ENCODE measurements at regions not wholly inside any gene's neighbourhood (a gene's known extent, or its start where the extent isn't known, plus 50 kb on each side); places are given as distances from the start of the nearest gene placed in this dataset.

GRCh38 chr4:62717154-62717553 lies 1517.0 kb downstream of the ADGRL3 start:
- no peaks in the 10 kb centered on the region for H3K4me1 Mint-ChIP-seq (ENCODE audit: low read depth)
- no peak overlapping the region for H3K27ac Mint-ChIP-seq
- ATAC-seq (no peak), DNase-seq (no peak)
- H3K36me3 Mint-ChIP-seq (ENCODE audit: low read depth): no peaks in the 10 kb centered on the region
- peaks cover 5% of the 10 kb centered on the region for H3K9me3 Mint-ChIP-seq (ENCODE audit: insufficient read depth)
- CTCF ChIA-PET: no interaction called here
- POLR2A ChIA-PET: no interaction called here
- H3K4me3 Mint-ChIP-seq: no peak overlapping the region
- H3K27me3 Mint-ChIP-seq (ENCODE audit: low read depth): no peaks in the 10 kb centered on the region

- Mint-ChIP-seq H3K9me3 (ENCODE audit: insufficient read depth) (no peaks in the 10 kb centered on the region), H3K36me3 (ENCODE audit: low read depth) (no peaks in the 10 kb centered on the region), H3K27ac (no peak overlapping the region), H3K4me1 (ENCODE audit: low read depth) (no peaks in the 10 kb centered on the region), H3K4me3 (no peak overlapping the region), H3K27me3 (ENCODE audit: low read depth) (no peaks in the 10 kb centered on the region)
- POLR2A ChIA-PET: no interaction called here
- ATAC-seq: no peak
- no peak for DNase-seq
- CTCF ChIA-PET: no interaction called here
Observed at GRCh38 chr4:62711575-62711974, 1511.4 kb downstream of the ADGRL3 start.

DNA sequence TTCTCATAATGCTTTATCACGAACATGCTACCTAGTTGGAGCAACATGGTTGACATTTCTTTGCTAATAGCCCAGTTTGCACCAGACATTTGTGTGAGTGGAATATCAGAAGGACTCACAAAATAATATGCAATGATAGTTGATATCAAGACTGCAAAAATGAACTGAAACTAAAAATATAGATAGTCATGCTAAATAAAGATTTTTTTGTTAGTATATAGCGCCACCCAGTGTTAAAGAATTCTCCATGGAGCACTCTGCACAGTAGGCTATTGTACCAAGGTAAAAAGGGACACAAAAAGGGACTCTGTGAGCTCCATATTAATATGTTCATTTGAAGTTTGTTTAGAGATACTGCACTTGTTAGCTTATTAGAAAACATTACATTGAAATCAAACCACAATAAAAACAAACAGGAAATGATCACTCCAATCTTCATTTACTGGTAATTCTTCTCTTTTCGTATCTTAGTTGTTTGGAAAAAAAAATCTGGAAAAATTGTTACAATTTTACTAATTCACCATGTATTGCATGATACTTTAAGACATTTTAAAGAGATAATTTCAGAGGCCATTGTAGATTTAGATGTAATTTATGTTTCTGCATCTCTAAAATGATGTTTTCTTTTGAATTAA lies 1509.6 kb downstream of the ADGRL3 start:
- H3K4me1 Mint-ChIP-seq (ENCODE audit: low read depth): no peaks in the 10 kb centered on the region
- ChIA-PET POLR2A (no interaction called here), CTCF (no interaction called here)
- no peak for DNase-seq
- ATAC-seq: no peak
- H3K27me3 Mint-ChIP-seq (ENCODE audit: low read depth): no peaks in the 10 kb centered on the region
- no peaks in the 10 kb centered on the region for H3K9me3 Mint-ChIP-seq (ENCODE audit: insufficient read depth)
- H3K27ac Mint-ChIP-seq: no peak overlapping the region
- no peaks in the 10 kb centered on the region for H3K36me3 Mint-ChIP-seq (ENCODE audit: low read depth)
- H3K4me3 Mint-ChIP-seq: no peak overlapping the region

GRCh38 chr4:62706423-62706822 lies 1506.3 kb downstream of the ADGRL3 start:
- no peak overlapping the region for H3K27ac Mint-ChIP-seq
- POLR2A ChIA-PET: no interaction called here
- H3K9me3 Mint-ChIP-seq (ENCODE audit: insufficient read depth): peaks cover 5% of the 10 kb centered on the region
- H3K27me3 Mint-ChIP-seq (ENCODE audit: low read depth): no peaks in the 10 kb centered on the region
- no peaks in the 10 kb centered on the region for H3K4me1 Mint-ChIP-seq (ENCODE audit: low read depth)
- ATAC-seq (no peak), DNase-seq (no peak)
- no peak overlapping the region for H3K4me3 Mint-ChIP-seq
- no peaks in the 10 kb centered on the region for H3K36me3 Mint-ChIP-seq (ENCODE audit: low read depth)
- CTCF ChIA-PET: no interaction called here

DNA sequence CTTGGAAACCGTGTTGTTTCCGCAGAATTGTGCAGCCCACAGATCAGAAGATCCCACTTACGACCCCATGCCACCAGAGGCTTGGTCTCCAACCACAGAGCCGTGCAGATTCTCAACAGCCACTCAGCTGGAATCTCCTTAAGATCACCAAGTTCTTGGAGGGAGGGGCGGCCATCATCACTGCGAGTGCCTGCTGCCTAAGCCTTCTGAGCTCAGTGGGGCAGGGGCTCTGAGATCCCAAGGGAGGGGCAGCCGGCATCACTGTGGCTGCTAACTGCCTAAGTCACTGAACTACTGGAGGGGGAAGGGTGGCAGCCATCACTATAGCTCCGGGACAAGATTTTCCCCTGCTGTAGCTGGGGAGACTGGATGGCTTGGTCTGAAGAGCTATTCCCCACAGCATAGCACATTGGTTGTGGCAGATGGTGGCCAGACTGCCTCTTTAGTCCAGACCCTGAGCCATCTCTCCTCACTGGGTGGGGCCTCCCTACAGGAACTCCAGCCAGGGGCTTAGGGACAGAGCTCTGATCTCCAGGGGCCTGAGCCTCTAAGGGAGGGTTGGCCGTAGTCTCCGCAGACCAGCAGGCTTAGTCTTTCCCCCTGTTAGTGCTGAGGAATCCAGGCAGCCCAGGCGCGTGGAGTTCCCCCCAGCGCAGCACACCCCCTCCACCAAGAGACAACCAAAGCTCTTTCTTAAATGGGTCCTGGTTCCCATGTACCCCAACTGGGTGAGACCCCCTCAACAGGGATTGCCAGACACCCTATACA lies 1483.9 kb downstream of the ADGRL3 start:
- no peaks in the 10 kb centered on the region for H3K36me3 Mint-ChIP-seq (ENCODE audit: low read depth)
- no peaks in the 10 kb centered on the region for H3K27me3 Mint-ChIP-seq (ENCODE audit: low read depth)
- DNase-seq (no peak), ATAC-seq (no peak)
- ChIA-PET CTCF (no interaction called here), POLR2A (no interaction called here)
- peaks cover 2% of the 10 kb centered on the region for H3K9me3 Mint-ChIP-seq (ENCODE audit: insufficient read depth)
- H3K4me1 Mint-ChIP-seq (ENCODE audit: low read depth): no peaks in the 10 kb centered on the region
- no peak overlapping the region for H3K4me3 Mint-ChIP-seq
- H3K27ac Mint-ChIP-seq: no peak overlapping the region

GRCh38 chr4:62676962-62677361 lies 1476.8 kb downstream of the ADGRL3 start:
- Mint-ChIP-seq H3K27me3 (ENCODE audit: low read depth) (no peaks in the 10 kb centered on the region), H3K4me1 (ENCODE audit: low read depth) (no peaks in the 10 kb centered on the region), H3K9me3 (ENCODE audit: insufficient read depth) (no peaks in the 10 kb centered on the region), H3K27ac (no peak overlapping the region), H3K36me3 (ENCODE audit: low read depth) (no peaks in the 10 kb centered on the region), H3K4me3 (no peak overlapping the region)
- ChIA-PET CTCF (no interaction called here), POLR2A (no interaction called here)
- ATAC-seq: no peak
- DNase-seq: no peak

DNA sequence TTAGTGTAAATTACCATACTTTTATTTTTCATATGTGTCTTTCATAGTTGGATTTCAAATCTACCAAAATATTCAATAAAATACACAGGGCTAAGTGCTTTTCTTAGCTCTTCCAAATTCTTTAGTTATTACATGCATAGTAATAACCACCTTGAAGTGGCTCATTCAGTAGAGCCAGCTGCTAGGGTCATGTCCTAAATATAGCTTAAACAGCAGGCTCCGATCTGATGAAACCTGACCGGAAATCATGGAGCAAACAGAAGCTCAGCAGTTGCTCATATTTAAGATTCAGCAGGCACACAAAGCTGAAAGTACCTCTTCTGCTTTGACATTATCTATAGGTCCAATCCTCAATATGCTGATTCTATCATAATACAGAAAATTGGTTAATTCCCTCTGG lies 1470.4 kb downstream of the ADGRL3 start:
- Mint-ChIP-seq H3K9me3 (ENCODE audit: insufficient read depth) (peaks cover 9% of the 10 kb centered on the region), H3K27ac (no peak overlapping the region), H3K4me3 (no peak overlapping the region), H3K4me1 (ENCODE audit: low read depth) (no peaks in the 10 kb centered on the region), H3K27me3 (ENCODE audit: low read depth) (no peaks in the 10 kb centered on the region), H3K36me3 (ENCODE audit: low read depth) (no peaks in the 10 kb centered on the region)
- DNase-seq: no peak
- ChIA-PET CTCF (no interaction called here), POLR2A (no interaction called here)
- ATAC-seq: no peak

- ChIA-PET CTCF (no interaction called here), POLR2A (no interaction called here)
- H3K4me1 Mint-ChIP-seq (ENCODE audit: low read depth): no peaks in the 10 kb centered on the region
- H3K27me3 Mint-ChIP-seq (ENCODE audit: low read depth): no peaks in the 10 kb centered on the region
- no peaks in the 10 kb centered on the region for H3K36me3 Mint-ChIP-seq (ENCODE audit: low read depth)
- H3K9me3 Mint-ChIP-seq (ENCODE audit: insufficient read depth): peaks cover 8% of the 10 kb centered on the region
- DNase-seq (no peak), ATAC-seq (no peak)
- no peak overlapping the region for H3K27ac Mint-ChIP-seq
- no peak overlapping the region for H3K4me3 Mint-ChIP-seq
Observed at GRCh38 chr4:62661821-62662220, 1461.7 kb downstream of the ADGRL3 start.

- Mint-ChIP-seq H3K4me3 (no peak overlapping the region), H3K36me3 (ENCODE audit: low read depth) (no peaks in the 10 kb centered on the region), H3K4me1 (ENCODE audit: low read depth) (no peaks in the 10 kb centered on the region), H3K9me3 (ENCODE audit: insufficient read depth) (peaks cover 3% of the 10 kb centered on the region), H3K27me3 (ENCODE audit: low read depth) (no peaks in the 10 kb centered on the region), H3K27ac (no peak overlapping the region)
- DNase-seq (no peak), ATAC-seq (no peak)
- ChIA-PET CTCF (no interaction called here), POLR2A (no interaction called here)
Observed at GRCh38 chr4:62656006-62656405, 1455.9 kb downstream of the ADGRL3 start.

- ATAC-seq (no peak), DNase-seq (no peak)
- H3K27me3 Mint-ChIP-seq (ENCODE audit: low read depth): no peaks in the 10 kb centered on the region
- no peak overlapping the region for H3K27ac Mint-ChIP-seq
- H3K4me1 Mint-ChIP-seq (ENCODE audit: low read depth): no peaks in the 10 kb centered on the region
- CTCF ChIA-PET: no interaction called here
- H3K4me3 Mint-ChIP-seq: no peak overlapping the region
- no peaks in the 10 kb centered on the region for H3K36me3 Mint-ChIP-seq (ENCODE audit: low read depth)
- H3K9me3 Mint-ChIP-seq (ENCODE audit: insufficient read depth): peaks cover 8% of the 10 kb centered on the region
- POLR2A ChIA-PET: no interaction called here
Observed at GRCh38 chr4:62644372-62644771, 1444.2 kb downstream of the ADGRL3 start.

DNA sequence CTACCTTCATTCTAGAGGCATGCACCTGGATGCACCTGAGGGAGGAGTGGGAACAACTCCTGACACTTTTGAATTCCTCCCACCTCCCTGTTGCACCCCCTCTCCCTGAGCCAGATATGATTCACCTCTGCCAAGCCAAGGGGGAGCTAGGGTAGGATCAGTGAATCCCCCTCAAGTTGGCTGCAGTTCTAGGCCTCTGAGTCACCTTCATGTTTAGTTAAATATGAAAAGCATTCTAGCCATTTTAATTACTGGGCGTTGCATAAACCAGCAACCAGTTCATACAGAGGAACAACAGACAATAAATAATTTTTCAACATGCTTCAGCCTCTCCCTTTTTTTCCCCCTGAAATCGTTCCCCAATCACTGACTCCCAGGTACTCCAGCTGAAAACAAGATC lies 1440.2 kb downstream of the ADGRL3 start:
- CTCF ChIA-PET: no interaction called here

DNA sequence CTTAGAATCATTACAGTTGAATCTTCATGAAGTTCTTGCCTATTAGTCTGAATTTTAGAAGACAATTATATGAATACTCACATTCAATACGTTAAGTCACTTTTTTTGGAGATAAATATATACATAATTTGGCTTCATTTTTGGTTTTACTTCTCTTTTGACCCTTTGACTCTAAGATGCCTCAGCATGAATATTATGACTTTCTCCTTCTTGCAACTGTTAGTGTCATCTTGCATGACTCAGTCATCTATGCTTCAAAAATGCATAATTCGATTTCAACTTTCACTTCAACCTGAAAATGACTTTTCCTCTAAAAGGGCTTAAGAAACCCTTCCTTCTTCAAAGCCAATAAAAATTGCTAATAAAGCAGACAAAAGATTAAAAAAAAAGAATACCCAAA lies 1427.5 kb downstream of the ADGRL3 start:
- Mint-ChIP-seq H3K27me3 (ENCODE audit: low read depth) (no peaks in the 10 kb centered on the region), H3K9me3 (ENCODE audit: insufficient read depth) (peaks cover 3% of the 10 kb centered on the region), H3K27ac (no peak overlapping the region), H3K36me3 (ENCODE audit: low read depth) (no peaks in the 10 kb centered on the region), H3K4me3 (no peak overlapping the region), H3K4me1 (ENCODE audit: low read depth) (no peaks in the 10 kb centered on the region)
- CTCF ChIA-PET: no interaction called here
- POLR2A ChIA-PET: no interaction called here
- ATAC-seq: no peak
- DNase-seq: no peak

More for the DNA sequence above, 1440.2 kb downstream of the ADGRL3 start:
- no peaks in the 10 kb centered on the region for H3K27me3 Mint-ChIP-seq (ENCODE audit: low read depth)
- ATAC-seq: no peak
- no peak overlapping the region for H3K27ac Mint-ChIP-seq
- no peaks in the 10 kb centered on the region for H3K4me1 Mint-ChIP-seq (ENCODE audit: low read depth)
- POLR2A ChIA-PET: no interaction called here
- no peaks in the 10 kb centered on the region for H3K9me3 Mint-ChIP-seq (ENCODE audit: insufficient read depth)
- DNase-seq: no peak
- no peaks in the 10 kb centered on the region for H3K36me3 Mint-ChIP-seq (ENCODE audit: low read depth)
- no peak overlapping the region for H3K4me3 Mint-ChIP-seq

GRCh38 chr4:62627141-62627540 lies 1427.0 kb downstream of the ADGRL3 start:
- no peak for ATAC-seq
- H3K27me3 Mint-ChIP-seq (ENCODE audit: low read depth): no peaks in the 10 kb centered on the region
- no peak overlapping the region for H3K4me3 Mint-ChIP-seq
- ChIA-PET POLR2A (no interaction called here), CTCF (no interaction called here)
- H3K36me3 Mint-ChIP-seq (ENCODE audit: low read depth): no peaks in the 10 kb centered on the region
- H3K27ac Mint-ChIP-seq: no peak overlapping the region
- peaks cover 3% of the 10 kb centered on the region for H3K9me3 Mint-ChIP-seq (ENCODE audit: insufficient read depth)
- H3K4me1 Mint-ChIP-seq (ENCODE audit: low read depth): no peaks in the 10 kb centered on the region
- DNase-seq: no peak
